GM21529 (cell line): ENCODE measurements at regions not wholly inside any gene's neighbourhood (a gene's known extent, or its start where the extent isn't known, plus 50 kb on each side); places are given as distances from the start of the nearest gene placed in this dataset.
A peak's percentile ranks its signal among the peaks of the same experiment; 100 is the strongest.

ENCODE experiments used
- ATAC-seq: cut with Tn5 transposase; IDR thresholded peaks from one replicate; pipeline ENCODE4 v1.9.1; 2021; ENCODE audit not compliant: unreplicated experiment

DNA sequence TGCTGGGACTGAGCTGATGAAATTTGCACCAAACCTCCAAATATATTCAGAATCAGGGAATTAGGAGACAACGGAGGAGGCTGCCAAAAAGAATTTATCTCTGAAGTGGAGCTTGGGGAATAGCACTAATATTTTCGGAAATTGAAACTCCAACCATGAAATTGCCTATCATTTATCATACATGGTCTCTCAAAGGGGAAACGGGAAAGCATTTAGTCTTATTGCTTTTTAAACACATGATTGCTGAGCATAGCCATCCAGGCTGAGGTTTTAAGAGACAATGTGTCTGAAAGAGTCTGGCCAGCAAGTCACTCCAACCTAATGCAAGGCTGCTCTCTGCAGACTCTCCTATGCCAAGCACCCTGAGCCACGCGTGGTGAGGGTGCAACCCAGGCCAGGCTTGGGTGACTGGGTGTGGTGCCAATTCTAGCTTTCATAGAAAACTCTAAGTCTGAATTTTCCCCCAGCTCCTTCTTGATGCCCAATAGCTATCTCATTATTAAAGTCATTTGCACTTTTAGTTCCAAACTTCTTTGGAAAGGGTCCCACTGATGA is 200.2 kb downstream of the RPLP1 start:
- ATAC-seq = no peak

DNA sequence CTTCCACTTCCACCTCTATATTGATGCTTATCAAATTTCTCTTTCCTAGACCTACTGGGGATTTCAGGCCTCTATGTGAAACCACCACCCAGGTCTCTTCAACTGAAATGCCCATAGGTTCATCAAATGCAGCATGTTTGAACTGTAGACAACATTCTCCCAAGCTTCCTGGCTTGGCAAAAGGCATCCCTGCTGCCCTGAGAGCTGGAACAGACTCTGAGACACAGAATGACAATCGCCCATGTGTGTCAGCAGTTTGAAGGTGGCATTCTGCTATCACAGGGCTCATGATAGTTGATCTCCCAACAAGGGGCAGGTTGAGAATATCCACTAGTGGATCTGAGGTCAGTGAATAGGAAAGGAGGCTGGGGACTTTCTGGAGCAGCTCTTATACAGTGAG is 200.7 kb downstream of the RPLP1 start:
- no peak for ATAC-seq

DNA sequence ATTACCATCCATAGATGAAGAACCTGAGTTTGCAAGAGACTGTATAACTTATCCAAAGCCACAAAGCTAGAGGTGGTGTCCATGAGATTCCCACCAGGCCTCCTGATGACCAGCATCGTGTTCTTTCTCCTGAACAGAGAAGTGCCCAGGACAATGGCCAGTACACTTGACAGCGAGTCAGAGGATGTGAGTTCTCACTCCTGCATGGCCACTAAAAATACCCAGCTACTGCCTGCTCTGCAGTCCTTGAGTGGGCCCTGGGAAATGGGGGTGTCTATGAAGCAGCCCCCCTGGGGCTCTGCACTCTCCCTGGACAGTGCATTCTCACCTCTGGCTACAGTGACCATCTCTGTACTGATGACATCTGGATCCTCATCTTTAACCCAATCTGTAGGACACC is 201.2 kb downstream of the RPLP1 start:
- ATAC-seq = no peak

DNA sequence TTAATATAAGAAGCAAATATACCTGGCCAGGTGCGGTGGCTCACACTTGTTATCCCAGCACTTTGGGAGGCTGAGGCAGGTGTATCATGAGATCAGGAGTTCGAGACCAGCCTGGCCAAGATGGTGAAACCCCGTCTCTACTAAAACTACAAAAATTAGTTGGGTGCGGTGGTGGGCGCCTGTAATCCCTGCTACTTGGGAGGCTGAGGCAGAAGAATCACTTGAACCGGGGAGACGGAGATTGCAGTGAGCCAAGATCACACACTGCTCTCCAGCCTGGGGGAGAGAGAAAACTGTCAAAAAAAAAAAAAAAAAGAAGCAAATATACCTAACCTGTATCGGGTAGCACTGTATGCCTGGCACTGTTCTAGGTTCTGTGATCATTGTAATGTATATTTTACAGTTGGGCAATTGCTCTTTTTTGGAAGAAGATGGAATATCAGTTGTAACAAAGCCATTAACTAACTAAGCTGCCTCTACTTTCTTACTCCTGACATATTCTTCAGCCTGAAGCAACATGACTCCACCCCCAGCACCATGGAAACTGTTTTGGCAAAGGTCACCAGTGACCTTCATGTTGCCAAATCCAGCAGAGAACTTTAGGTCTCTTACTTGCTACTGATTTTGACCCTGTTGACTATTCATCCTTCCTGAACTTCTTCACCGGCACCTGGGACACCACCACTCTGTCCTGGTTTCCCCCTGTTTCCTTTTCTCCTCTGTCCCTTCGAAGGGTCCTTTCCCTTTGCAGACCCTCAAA is 203.8 kb downstream of the RPLP1 start:
- no peak for ATAC-seq

DNA sequence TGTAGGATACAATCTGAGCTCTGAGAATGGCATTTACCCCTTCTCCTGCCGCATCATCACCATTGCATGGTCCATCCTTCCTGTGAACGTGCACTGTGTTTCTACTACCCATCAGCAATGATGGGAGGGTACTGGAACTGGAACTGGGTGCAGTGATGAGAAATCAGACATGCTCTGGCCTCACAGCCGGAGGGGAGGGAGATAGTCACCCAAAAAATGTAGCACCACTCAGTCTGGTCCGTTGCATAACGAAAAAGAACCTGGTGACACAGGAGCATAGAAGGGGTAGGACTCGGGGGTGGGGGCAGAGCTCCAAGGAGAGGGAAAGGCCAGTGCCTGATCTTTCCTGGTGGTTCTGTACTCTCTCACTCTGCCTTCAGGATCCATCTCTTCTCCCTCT is 205.0 kb downstream of the RPLP1 start:
- ATAC-seq = no peak

DNA sequence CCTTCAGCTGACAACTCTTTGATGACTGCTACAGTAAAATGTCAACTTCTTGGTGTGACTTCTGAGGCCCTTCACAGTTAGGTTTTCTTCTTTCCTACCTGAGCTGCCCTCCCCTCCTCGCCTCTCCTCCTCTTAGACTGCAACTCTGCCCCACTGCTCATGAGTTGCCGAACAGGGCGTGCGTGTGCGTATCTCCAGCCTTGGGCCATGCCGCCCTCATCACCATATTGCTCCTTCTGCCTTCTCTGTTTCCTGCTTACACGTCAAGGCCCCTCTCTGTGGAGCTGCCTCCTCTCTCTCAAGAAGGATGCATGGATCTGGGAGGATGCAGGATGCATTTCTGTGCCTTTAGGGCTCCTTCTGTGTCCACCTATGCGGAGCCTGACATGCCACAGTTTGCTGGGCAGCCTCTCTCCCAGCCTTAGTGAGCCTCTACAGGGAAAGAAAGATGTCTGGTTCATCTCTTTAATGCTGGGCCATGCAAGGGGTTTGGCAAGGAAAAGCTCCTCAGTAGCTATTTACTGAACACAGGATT is 205.9 kb downstream of the RPLP1 start:
- ATAC-seq = no peak

- ATAC-seq = no peak
Measured at GRCh38 chr15:69659454-69660050, 206.9 kb downstream of the RPLP1 start.

- no peak for ATAC-seq
Measured at GRCh38 chr15:69660114-69660513, 207.5 kb downstream of the RPLP1 start.

DNA sequence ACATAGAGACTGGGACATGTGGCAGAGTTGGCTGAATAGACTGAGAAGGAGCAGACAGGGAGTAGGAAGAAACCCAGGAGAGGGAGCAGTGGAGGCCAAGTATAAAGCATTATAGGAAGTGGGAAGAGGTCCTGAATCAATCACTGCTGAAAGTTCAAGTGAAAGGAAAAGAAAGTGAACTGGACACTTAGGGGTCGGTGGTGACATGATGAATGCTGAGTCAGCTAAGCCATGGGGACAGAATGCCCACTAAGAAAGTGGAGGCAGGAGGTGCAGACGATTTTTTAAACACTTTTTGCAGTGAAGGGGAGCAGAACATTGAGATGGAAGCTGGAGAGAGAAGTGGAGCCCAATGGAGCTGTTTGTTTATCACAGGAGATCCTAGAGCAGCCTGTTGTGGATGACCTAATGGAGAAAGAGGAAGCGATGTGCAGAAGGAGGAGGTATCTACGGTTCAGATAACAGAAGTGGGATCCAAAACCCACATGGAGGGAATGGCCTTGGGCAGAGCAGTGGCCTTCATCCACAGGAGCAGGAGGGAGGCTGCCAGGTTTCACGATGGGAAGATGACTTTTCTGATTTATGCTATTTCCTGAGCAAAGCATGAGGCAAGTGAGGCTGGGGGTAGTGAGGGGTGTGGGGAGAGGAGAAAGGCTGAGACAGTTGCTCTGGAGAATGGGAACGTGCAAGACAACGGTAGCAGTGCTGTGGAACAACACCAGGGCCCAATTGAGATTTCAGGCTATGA is 208.2 kb downstream of the RPLP1 start:
- ATAC-seq = no peak

GRCh38 chr15:69661446-69661845 is 208.8 kb downstream of the RPLP1 start:
- ATAC-seq = no peak

DNA sequence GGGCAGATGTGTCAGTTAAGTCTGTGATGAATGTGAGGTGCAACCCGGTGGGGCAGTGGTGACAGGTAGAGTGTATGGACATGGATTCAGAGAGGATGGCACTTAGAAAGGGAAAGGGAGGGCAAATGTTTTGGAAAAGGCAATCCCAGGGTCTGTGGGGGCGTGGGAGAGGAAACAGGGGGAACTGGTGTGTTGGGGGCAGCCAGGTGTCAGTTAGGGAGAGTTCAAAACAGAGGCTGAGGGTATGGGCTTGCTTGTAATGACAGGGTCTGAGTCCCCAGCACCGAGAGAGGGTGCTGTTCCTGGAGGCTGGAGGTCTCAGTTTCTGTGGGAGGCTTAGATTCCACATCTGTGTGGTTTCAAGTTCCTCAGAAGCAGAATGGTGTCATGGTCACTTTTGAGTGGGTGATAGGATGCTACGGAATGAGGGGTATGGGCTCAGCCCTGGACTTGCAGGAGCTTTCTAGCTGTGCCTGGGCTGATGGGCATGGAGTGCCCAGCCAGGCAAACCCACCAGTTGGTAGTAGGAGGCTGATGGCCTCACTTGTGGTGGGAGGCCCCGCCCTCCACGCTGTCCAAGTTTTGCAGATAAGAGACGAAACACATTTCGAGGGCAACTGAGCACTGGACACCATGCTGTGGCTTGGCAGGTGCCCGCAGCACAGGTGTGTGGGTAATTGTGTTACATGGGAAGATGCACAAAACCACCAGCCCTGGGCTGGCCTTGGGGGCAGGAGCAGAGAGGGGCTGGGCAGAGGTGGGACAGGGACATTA is 209.4 kb downstream of the RPLP1 start:
- no peak for ATAC-seq

DNA sequence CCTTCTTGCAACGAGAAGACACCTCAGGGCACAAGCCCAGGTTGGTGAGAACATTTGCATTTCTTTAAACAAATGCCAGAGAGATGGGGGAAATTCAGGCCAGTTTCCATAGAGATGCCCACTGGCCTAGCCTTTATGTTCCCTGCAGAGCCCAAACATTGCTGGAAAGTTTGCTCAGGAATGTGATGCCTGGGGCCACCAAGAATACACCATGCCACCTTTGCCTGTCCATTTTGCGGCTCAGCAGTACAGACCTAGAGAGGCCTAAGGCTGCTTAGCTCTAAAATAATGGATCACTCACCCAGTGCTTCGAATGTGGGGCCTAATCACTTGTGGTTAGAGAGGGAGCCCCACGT is 210.0 kb downstream of the RPLP1 start:
- ATAC-seq = no peak

- ATAC-seq = no peak
Measured at GRCh38 chr15:69663441-69663840, 210.8 kb downstream of the RPLP1 start.

GRCh38 chr15:69663982-69664381 is 211.4 kb downstream of the RPLP1 start:
- ATAC-seq = no peak

DNA sequence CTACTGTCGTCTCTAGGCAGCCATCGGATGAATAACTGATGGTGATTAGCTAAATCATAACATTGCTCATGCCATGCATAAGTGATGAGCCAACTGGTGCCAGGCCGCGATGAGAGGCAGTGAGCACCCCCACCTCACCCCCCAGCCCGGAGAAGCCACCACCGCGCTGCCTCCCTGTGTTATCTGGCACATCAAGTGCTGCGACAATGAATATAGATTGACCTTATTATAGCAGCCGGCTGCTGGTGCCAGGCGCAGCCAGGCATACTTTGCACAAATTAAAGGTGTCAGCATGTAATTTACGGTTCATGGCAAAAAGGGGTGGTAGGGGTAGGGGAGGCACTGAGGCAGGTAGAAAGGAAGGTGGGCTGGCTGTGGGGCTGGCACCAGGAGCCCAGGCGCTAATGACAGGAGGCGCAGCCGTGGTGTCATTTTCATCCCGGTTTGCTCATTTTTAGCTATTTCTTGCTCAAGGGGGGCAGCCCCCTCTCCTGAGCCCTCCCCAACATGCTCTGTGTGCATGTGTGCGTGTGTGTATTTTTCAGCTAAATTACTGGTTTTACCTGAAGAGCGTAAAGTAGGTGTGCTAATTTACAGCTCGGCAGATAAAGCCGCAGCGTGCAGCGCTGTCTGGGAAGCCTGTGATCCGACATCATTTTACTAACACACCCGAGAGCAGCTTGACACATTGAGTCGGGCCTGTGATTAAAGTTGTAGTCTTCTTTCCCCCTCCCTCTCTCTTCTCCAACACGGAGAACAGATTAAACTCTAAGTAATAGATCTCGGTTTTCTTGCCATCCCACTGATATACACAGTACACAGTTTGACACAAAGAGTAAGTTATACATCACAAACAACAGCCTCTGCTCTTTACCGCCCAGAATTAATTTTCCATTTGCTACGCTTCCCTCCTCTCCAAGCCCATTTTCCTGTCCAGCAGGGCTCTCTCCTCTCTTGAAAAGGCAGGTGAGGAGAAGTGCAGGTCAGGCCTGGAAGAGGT is 212.3 kb downstream of the RPLP1 start:
- no peak for ATAC-seq

GRCh38 chr15:69665641-69666111 is 213.1 kb downstream of the RPLP1 start:
- ATAC-seq = no peak

- peak; percentile 13 for ATAC-seq
Measured at GRCh38 chr15:69666441-69666882, 213.8 kb downstream of the RPLP1 start.

DNA sequence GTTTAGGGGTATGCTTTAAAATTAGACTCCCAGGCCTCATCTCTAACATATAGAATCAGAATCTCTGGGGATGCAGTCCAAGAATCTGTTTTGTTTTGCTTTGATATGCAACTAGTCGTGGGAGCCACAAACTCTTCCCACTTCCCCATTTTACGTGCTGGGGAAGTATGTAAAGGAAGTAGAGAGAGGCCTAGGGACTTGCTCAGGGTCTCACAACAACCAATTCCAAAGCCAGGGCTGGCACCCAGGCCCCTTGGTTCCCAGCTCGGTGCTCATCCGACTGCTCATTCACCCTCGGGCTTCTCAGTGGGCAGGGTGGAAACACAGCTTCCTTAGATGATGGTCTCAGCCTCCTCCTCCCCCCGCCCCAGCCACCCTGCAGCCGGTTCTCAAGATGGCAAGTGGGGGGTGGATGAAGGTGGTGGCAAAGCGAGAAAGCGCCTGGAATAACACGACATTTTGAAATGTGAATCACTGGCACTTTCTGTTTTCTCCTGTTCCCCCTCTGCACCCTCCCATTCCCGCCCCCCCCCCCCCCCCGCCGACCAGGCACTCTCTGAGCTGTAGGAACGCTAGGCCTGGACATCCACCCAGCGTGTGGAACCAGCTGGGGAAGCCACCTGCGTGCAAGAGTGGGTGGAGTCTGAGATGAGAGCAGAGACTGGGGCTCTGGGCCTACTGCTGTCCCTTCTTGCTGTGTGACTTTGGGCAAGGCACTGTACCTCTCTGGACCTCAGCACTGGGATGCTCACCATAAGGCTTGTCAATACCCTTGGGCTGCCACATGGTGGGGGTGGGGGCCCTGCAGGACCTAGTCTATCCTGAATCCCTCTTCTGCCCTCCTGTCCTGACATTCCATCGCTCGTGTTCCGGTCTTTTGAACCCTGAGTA is 214.5 kb downstream of the RPLP1 start:
- ATAC-seq = peak; percentile 49
